A673 (cell line): ENCODE measurements at regions not wholly inside any gene's neighbourhood (a gene's known extent, or its start where the extent isn't known, plus 50 kb on each side); places are given as distances from the start of the nearest gene placed in this dataset.

Experiments used
- BruUV-seq: library from RNA; stranded (reverse); fragments of 400-500 nt; replicated peaks from 2 replicates; lab custom pipeline; 2021; lab: Mats Ljungman, UMichigan
- CTCF ChIA-PET: fragments of 300-600 bp; sonication (Branson Sonifier 250); formaldehyde crosslinking; loops from one replicate; lab custom pipeline; 2022; ENCODE audit warnings: antibody characterized with exemption; lab: Charles Lee
- POLR2A ChIA-PET: fragments of 300-600 bp; sonication (Branson Sonifier 250); formaldehyde crosslinking; loops from one replicate; lab custom pipeline; 2022; ENCODE audit warnings: antibody characterized with exemption; ENCODE audit not compliant: low non-redundant PET; lab: Charles Lee
- DNase-seq: peaks from one replicate; pipeline ENCODE4 v3.0.0-alpha.2; 2015; ENCODE audit warnings: low spot score
- H3K27ac ChIP-seq: fragments of 200-600 bp; sonication (generic); 2 replicates; pipeline ENCODE4 v1.5.1; 2016; ENCODE audit warnings: mixed run types, low read depth, mild to moderate bottlenecking, mixed read lengths, antibody characterized with exemption, low read length; ENCODE audit not compliant: poor library complexity, severe bottlenecking
- H3K27me3 ChIP-seq: fragments of 200-600 bp; sonication (generic); replicated peaks from 2 replicates; pipeline ENCODE4 v1.6.1; 2017; ENCODE audit warnings: mixed run types, low read depth, mild to moderate bottlenecking, mixed read lengths, antibody characterized with exemption, low read length; ENCODE audit not compliant: insufficient read depth, poor library complexity
- H3K36me3 ChIP-seq: fragments of 200-600 bp; sonication (generic); 2 replicates; pipeline ENCODE4 v1.6.1; 2016; ENCODE audit warnings: mixed run types, mild to moderate bottlenecking, mixed read lengths, antibody characterized with exemption, low read length; ENCODE audit not compliant: insufficient read depth, poor library complexity, severe bottlenecking
- H3K4me1 ChIP-seq: fragments of 200-600 bp; sonication (generic); 2 replicates; pipeline ENCODE4 v1.6.1; 2017; ENCODE audit warnings: mixed run types, mild to moderate bottlenecking, mixed read lengths, antibody characterized with exemption, low read length; ENCODE audit not compliant: insufficient read depth, poor library complexity, severe bottlenecking
- H3K4me3 ChIP-seq: fragments of 200-600 bp; sonication (generic); 2 replicates; pipeline ENCODE4 v1.5.1; 2016; ENCODE audit warnings: low read depth, mixed run types, mild to moderate bottlenecking, mixed read lengths, low read length; ENCODE audit not compliant: poor library complexity, severe bottlenecking
- H3K9me3 ChIP-seq: fragments of 200-600 bp; sonication (generic); 2 replicates; pipeline ENCODE4 v1.6.1; 2016; ENCODE audit warnings: mixed run types, low read depth, mild to moderate bottlenecking, mixed read lengths, antibody characterized with exemption, low read length; ENCODE audit not compliant: poor library complexity, severe bottlenecking
- EZH2 ChIP-seq: fragments of 200-600 bp; sonication (generic); IDR thresholded peaks from 2 replicates; pipeline ENCODE4 v1.6.1; 2017; ENCODE audit warnings: borderline replicate concordance, low read depth, mild to moderate bottlenecking, mixed read lengths, antibody characterized with exemption, low read length; ENCODE audit not compliant: poor library complexity, severe bottlenecking
- intact Hi-C: fragments of 100-400 bp; cut with micrococcal nuclease; formaldehyde crosslinking; loops from one replicate; pipeline ENCODE4 v1.10.0; 2022; ENCODE audit not compliant: unreplicated experiment
- TF ChIP-seq, protein P1 (sequence below): fragments of 300-800, 200-600 bp; sonication (generic); conservative IDR thresholded peaks from 2 replicates; pipeline ENCODE4 v1.5.1; 2017; ENCODE audit warnings: low read depth, mild to moderate bottlenecking, antibody characterized with exemption, low read length, moderate library complexity, mixed read lengths

- H3K27me3 ChIP-seq = no peaks in the 10 kb centered on the region
- H3K4me1 ChIP-seq = no peaks in the 10 kb centered on the region
- no peaks in the 10 kb centered on the region for H3K9me3 ChIP-seq
- intact Hi-C loops = no loop called here
- no peak overlapping the region for H3K4me3 ChIP-seq
- TF ChIP-seq, protein P1, sequence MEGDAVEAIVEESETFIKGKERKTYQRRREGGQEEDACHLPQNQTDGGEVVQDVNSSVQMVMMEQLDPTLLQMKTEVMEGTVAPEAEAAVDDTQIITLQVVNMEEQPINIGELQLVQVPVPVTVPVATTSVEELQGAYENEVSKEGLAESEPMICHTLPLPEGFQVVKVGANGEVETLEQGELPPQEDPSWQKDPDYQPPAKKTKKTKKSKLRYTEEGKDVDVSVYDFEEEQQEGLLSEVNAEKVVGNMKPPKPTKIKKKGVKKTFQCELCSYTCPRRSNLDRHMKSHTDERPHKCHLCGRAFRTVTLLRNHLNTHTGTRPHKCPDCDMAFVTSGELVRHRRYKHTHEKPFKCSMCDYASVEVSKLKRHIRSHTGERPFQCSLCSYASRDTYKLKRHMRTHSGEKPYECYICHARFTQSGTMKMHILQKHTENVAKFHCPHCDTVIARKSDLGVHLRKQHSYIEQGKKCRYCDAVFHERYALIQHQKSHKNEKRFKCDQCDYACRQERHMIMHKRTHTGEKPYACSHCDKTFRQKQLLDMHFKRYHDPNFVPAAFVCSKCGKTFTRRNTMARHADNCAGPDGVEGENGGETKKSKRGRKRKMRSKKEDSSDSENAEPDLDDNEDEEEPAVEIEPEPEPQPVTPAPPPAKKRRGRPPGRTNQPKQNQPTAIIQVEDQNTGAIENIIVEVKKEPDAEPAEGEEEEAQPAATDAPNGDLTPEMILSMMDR = no peak
- no peak for TF ChIP-seq EZH2
- no peak overlapping the region for H3K27ac ChIP-seq
- no peaks in the 10 kb centered on the region for H3K36me3 ChIP-seq
- POLR2A ChIA-PET = no interaction called here
- CTCF ChIA-PET = no interaction called here
- BruUV-seq = no TSS peak
- DNase-seq = no peak
Observed at GRCh38 chr4:134298313-134298712, 96.7 kb upstream of the PABPC4L start.

DNA sequence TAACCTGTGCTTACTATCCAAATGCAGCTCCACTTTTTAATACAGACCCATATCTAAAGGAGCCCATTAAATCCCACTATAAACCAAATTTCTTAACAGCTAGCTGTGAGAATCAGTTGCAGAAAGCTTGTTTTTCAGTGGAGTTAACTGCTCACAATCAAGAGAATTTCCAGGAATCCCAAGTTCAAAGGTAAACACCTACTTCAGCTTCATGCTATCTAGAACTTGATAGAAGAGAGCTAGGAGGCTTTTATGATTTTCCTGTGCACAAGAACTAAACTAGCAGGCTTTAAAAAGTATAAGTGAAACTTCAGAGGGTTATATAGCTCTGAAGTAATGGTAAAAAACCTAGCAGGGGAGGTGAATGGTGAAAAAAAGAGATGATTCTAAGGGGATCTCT is 96.2 kb upstream of the PABPC4L start:
- ChIA-PET POLR2A (no interaction called here), CTCF (no interaction called here)
- no peak for DNase-seq
- TF ChIP-seq EZH2 = no peak
- TF ChIP-seq, protein P1 = no peak
- H3K4me1 ChIP-seq = no peaks in the 10 kb centered on the region
- intact Hi-C loops = no loop called here
- H3K27me3 ChIP-seq = no peaks in the 10 kb centered on the region
- H3K36me3 ChIP-seq = no peaks in the 10 kb centered on the region
- no peak overlapping the region for H3K27ac ChIP-seq
- no peaks in the 10 kb centered on the region for H3K9me3 ChIP-seq
- no peak overlapping the region for H3K4me3 ChIP-seq
- BruUV-seq = no TSS peak

DNA sequence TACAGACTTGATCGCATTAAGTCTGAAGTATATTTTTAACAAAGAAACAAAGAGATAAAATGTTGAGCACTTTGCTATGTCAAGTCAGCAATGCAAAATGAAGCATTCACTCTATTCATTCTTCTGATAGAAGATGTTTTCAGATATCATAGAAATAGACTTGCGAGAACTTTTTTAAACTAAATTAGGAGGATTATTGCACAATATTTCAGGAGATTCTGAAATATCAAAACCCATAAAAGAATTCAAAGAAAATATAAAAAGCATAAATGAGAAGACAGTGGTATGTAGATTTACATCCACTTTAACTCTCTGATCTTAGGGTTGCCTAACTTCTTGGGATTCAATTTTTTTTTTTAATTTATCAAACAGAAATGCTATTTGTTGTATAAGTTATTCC is 81.1 kb upstream of the PABPC4L start:
- no TSS peak for BruUV-seq
- DNase-seq = no peak
- H3K9me3 ChIP-seq = no peaks in the 10 kb centered on the region
- intact Hi-C loops = no loop called here
- no peaks in the 10 kb centered on the region for H3K27me3 ChIP-seq
- no peak overlapping the region for H3K27ac ChIP-seq
- no peaks in the 10 kb centered on the region for H3K36me3 ChIP-seq
- TF ChIP-seq, protein P1 = no peak
- TF ChIP-seq EZH2 = no peak
- CTCF ChIA-PET = no interaction called here
- H3K4me1 ChIP-seq = no peaks in the 10 kb centered on the region
- POLR2A ChIA-PET = no interaction called here
- H3K4me3 ChIP-seq = no peak overlapping the region
